Sigmoid colon (tissue), 4 donors: ENCODE measurements at regions not wholly inside any gene's neighbourhood (a gene's known extent, or its start where the extent isn't known, plus 50 kb on each side); places are given as distances from the start of the nearest gene placed in this dataset.

Experiments
- CTCF ChIP-seq, 4 experiments: fragments of 450-650 bp in 3 of 4; fragments of 200-600 bp in 1 of 4; IDR thresholded peaks; one replicate each; pipeline ENCODE4 v1.5.1; 2016 to 2019; ENCODE audit warnings: antibody characterized with exemption in 4 of 4, mild to moderate bottlenecking in 3 of 4, moderate library complexity in 2 of 4
- EP300 ChIP-seq, 4 donors: sonication (generic); formaldehyde crosslinking; IDR thresholded peaks; one replicate each; pipeline ENCODE4 v1.6.1; 2017; ENCODE audit warnings: antibody characterized with exemption in 4 of 4
- POLR2A ChIP-seq, 2 donors: fragments of 450-650 bp; IDR thresholded peaks; one replicate each; pipeline ENCODE4 v1.6.1; 2016; ENCODE audit warnings: antibody characterized with exemption in 2 of 2, mild to moderate bottlenecking in 2 of 2, moderate library complexity in 2 of 2
- POLR2AphosphoS5 ChIP-seq, 4 donors: sonication (generic); formaldehyde crosslinking; IDR thresholded peaks; one replicate each; pipeline ENCODE4 v1.6.1; 2017; ENCODE audit warnings: antibody characterized with exemption in 4 of 4

- no peak for TF ChIP-seq CTCF (IDR thresholded peaks at IDR 0.05)
- no peak for TF ChIP-seq POLR2AphosphoS5 (IDR thresholded peaks at IDR 0.05)
- no peak for TF ChIP-seq EP300 (IDR thresholded peaks at IDR 0.05)
- TF ChIP-seq POLR2A (IDR thresholded peaks at IDR 0.05): no peak
These were observed 114.1 kb upstream of the SESN3 start for GRCh38 chr11:95344932-95345642.
